Transverse colon (tissue), 4 donors: ENCODE measurements at regions not wholly inside any gene's neighbourhood (a gene's known extent, or its start where the extent isn't known, plus 50 kb on each side); places are given as distances from the start of the nearest gene placed in this dataset.

ENCODE experiments used
- DNase-seq: peaks from one replicate; pipeline ENCODE4 v3.0.0-alpha.2; 2019
- H3K27ac ChIP-seq, 4 donors: fragments of 200-600 bp; sonication (generic); 2 replicates each; pipeline ENCODE4 v1.5.1; 2016 to 2018; ENCODE audit warnings: inconsistent platforms in 4 of 4
- H3K27me3 ChIP-seq: fragments of 200-600 bp; sonication (generic); 2 replicates; pipeline ENCODE4 v1.5.1; 2017; ENCODE audit warnings: inconsistent platforms
- H3K36me3 ChIP-seq, 4 donors: fragments of 200-600 bp; sonication (generic); 2 replicates each; pipeline ENCODE4 v1.5.1; 2017 to 2019; ENCODE audit warnings: inconsistent platforms in 4 of 4
- H3K4me1 ChIP-seq, 4 donors: fragments of 200-600 bp; sonication (generic); 2 replicates each; pipeline ENCODE4 v1.5.1; 2017 to 2020; ENCODE audit warnings: inconsistent platforms in 4 of 4
- H3K4me3 ChIP-seq, 4 donors: fragments of 200-600 bp; sonication (generic); 1 replicate in 1 of 4; 2 replicates in 3 of 4; pipeline versions ENCODE4 v1.5.1 to v1.6.1; 2017 to 2019; ENCODE audit warnings: inconsistent platforms in 4 of 4
- H3K9me3 ChIP-seq, 2 donors: fragments of 200-600 bp; sonication (generic); 2 replicates each; pipeline ENCODE4 v1.5.1; 2017 to 2019; ENCODE audit warnings: inconsistent platforms in 2 of 2
- EP300 ChIP-seq: sonication (generic); formaldehyde crosslinking; IDR thresholded peaks from one replicate; pipeline ENCODE4 v1.6.1; 2017; ENCODE audit warnings: antibody characterized with exemption, low read depth
- POLR2A ChIP-seq: fragments of 450-650 bp; IDR thresholded peaks from one replicate; pipeline ENCODE4 v1.6.1; 2016; ENCODE audit warnings: antibody characterized with exemption, mild to moderate bottlenecking, moderate library complexity
- POLR2AphosphoS5 ChIP-seq, 3 donors: sonication (generic); formaldehyde crosslinking; IDR thresholded peaks; one replicate each; pipeline ENCODE4 v1.6.1; 2016; ENCODE audit warnings: antibody characterized with exemption in 3 of 3
- WGBS, 2 donors: methylation state at CpG; one replicate each; pipeline ENCODE4 v1.1.5; 2018; ENCODE audit warnings: low coverage in 1 of 2; 5-methylcytosine and 5-hydroxymethylcytosine counted together
- in situ Hi-C, 4 donors: fragments of 200-750 bp; cut with MboI; loops; one replicate each; pipeline versions ENCODE4 v1.15.0 to v1.15.1; 2017; ENCODE audit warnings: low sequenced_read_pairs in 3 of 4, low pct_ligation_motif_present in 1 of 4, low pct_unique_long_range_greater_than_20kb in 1 of 4
- intact Hi-C: fragments of 100-400 bp; cut with DNase I; formaldehyde crosslinking; loops from one replicate; pipeline ENCODE4 v1.15.1; 2023; ENCODE audit warnings: low total_unique reads
- TF ChIP-seq, protein P1 (sequence below), 5 experiments: fragments of 200-600 bp in 3 of 5; fragments of 450-650 bp in 2 of 5; sonication (generic) in 3 of 5; IDR thresholded peaks; 1 replicate in 2 of 5; 2 replicates in 3 of 5; pipeline ENCODE4 v1.5.1; 2016 to 2017; ENCODE audit warnings: antibody characterized with exemption in 5 of 5, inconsistent platforms in 3 of 5, mild to moderate bottlenecking in 2 of 5, moderate library complexity in 1 of 5

DNA sequence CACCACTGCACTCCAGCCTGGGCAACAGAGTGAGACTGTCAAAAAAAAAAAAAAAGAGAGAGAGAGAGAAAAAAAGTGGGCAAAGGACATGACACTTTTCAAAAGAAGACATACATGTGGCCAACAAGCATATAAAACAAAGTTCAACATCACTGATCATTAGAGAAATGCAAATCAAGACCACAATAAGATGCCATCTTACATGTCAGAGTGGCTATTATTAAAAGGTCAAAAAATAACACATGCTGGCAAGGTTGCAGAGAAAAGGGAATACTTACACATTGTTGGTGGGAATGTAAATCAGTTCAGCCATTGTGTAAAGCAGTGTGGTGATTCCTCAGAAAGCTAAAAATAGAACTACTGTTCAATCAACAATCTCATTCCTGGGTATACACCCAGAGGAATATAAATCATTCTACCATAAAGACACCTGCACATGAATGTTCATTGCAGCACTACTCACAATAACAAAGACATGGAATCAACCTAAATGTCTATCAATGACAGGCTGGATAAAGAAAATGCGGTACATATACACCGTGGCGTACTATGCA is 94.9 kb upstream of the TRIM2 start:
- Histone ChIP-seq H3K36me3 (no peaks in the 10 kb centered on the region), H3K27ac (no peak overlapping the region), H3K4me1 (no peaks in the 10 kb centered on the region), H3K27me3 (no peaks in the 10 kb centered on the region), H3K4me3 (no peak overlapping the region), H3K9me3 (no peaks in the 10 kb centered on the region)
- no peak for TF ChIP-seq POLR2AphosphoS5 (IDR thresholded peaks at IDR 0.05)
- TF ChIP-seq EP300 = no peak
- TF ChIP-seq, protein P1, sequence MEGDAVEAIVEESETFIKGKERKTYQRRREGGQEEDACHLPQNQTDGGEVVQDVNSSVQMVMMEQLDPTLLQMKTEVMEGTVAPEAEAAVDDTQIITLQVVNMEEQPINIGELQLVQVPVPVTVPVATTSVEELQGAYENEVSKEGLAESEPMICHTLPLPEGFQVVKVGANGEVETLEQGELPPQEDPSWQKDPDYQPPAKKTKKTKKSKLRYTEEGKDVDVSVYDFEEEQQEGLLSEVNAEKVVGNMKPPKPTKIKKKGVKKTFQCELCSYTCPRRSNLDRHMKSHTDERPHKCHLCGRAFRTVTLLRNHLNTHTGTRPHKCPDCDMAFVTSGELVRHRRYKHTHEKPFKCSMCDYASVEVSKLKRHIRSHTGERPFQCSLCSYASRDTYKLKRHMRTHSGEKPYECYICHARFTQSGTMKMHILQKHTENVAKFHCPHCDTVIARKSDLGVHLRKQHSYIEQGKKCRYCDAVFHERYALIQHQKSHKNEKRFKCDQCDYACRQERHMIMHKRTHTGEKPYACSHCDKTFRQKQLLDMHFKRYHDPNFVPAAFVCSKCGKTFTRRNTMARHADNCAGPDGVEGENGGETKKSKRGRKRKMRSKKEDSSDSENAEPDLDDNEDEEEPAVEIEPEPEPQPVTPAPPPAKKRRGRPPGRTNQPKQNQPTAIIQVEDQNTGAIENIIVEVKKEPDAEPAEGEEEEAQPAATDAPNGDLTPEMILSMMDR (IDR thresholded peaks at IDR 0.05) = no peak
- no peak for TF ChIP-seq POLR2A
- WGBS, 2 donors = 92 to 97% methylated on average over 3 of the region's 3 CpGs
- no peak for DNase-seq
- in situ Hi-C loops = no loop called here
- intact Hi-C loops = no loop called here

DNA sequence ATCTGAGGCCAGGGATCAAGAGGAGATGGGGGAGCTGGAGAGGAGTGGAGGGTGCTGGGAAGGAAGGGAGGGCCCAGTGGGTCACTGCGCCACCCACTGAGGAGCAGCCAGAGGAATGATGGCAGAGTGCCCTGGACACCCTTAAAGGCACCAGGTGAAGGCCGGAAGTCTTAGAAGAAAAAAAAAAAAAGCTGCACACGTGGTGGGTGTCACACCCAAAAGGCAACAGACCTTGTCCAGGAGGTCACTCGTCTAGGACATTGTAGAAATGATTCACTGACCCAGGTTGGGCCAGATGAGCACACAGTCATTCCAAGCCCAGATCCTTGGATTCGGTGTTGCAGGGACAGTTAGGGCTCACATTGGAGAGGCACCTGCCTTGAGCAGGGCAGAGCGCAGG is 93.5 kb upstream of the TRIM2 start:
- WGBS, 2 donors = 30 to 80% methylated on average over 2 to 6 of the region's 6 CpGs
- in situ Hi-C loops = no loop called here
- DNase-seq = no peak
- Histone ChIP-seq H3K27ac (no peak overlapping the region), H3K4me1 (peaks cover 0 to 11% (median 8%) of the 10 kb centered on the region in 4 donors), H3K36me3 (no peaks in the 10 kb centered on the region), H3K27me3 (no peaks in the 10 kb centered on the region), H3K9me3 (no peaks in the 10 kb centered on the region), H3K4me3 (no peak overlapping the region)
- intact Hi-C loops = no loop called here
- TF ChIP-seq, protein P1 (IDR thresholded peaks at IDR 0.05) = no peak
- TF ChIP-seq POLR2AphosphoS5 (IDR thresholded peaks at IDR 0.05) (no peak), POLR2A (no peak), EP300 (no peak)

DNA sequence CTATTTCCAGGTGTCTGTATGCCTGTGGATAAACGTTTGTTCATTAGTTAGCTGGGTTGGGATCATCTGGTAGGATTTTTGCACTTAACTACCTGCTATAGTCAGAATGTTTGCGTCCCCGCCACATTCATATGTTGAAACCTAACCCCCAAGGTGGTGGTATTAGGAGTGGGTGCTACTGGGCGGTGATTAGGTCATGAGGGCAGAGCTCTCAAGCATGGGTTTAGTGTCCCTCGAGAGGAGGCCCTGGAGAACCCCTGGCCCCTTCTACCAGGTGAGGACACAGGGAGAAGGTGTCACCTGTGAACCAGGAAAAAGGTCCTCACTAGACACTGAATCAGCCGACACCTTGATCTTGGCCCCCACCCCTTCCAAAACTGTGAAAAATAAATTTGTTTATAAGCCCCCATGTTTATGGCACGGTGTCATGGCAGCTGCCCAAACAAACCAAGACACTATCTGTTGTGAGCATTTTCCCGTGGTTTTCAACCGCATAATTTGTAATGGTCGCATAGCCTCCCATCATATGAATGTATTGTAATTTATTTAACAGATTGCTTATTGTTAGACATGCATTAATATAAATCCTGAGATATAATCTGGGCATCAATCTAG is 92.7 kb upstream of the TRIM2 start:
- 88 to 93% methylated on average over 6 to 10 of the region's 10 CpGs for WGBS, 2 donors
- no peak overlapping the region for H3K4me3 ChIP-seq
- intact Hi-C loops (no loop called here), in situ Hi-C loops (no loop called here)
- H3K27ac ChIP-seq = no peak overlapping the region
- H3K27me3 ChIP-seq = no peaks in the 10 kb centered on the region
- H3K4me1 ChIP-seq = peaks cover 0 to 19% (median 14%) of the 10 kb centered on the region in 4 donors
- H3K9me3 ChIP-seq = no peaks in the 10 kb centered on the region
- TF ChIP-seq, protein P1 (IDR thresholded peaks at IDR 0.05) = no peak
- TF ChIP-seq EP300 (no peak), POLR2AphosphoS5 (IDR thresholded peaks at IDR 0.05) (no peak), POLR2A (no peak)
- no peaks in the 10 kb centered on the region for H3K36me3 ChIP-seq
- no peak for DNase-seq

DNA sequence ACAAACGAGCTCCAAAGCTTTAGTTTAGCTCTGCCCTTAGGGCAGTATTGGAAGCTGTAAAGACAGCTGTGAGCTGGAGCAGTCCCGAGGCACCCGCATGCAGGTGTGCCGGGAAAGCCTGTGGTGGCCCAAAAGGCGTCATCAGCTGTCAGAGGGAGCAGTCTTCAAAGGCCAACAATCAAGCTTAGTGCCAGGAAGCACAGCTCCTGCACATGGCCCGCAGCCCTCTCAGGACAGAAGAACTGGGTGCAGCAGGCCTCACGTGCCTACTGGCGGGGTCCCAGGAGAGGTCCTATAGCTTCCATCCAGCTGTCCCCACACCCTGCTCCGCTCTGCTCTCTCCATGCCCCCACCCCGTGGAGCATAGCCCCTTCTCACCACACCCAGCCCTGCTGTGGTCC is 92.2 kb upstream of the TRIM2 start:
- in situ Hi-C loops = no loop called here

More for the DNA sequence above, 92.2 kb upstream of the TRIM2 start:
- intact Hi-C loops = no loop called here
- peak; percentile 15 for DNase-seq
- WGBS, 2 donors = 80 to 82% methylated on average over 1 to 10 of the region's 10 CpGs
- Histone ChIP-seq H3K4me1 (peaks cover 0 to 20% (median 14%) of the 10 kb centered on the region in 4 donors), H3K4me3 (no peak overlapping the region), H3K36me3 (no peaks in the 10 kb centered on the region), H3K27ac (no peak overlapping the region), H3K27me3 (no peaks in the 10 kb centered on the region), H3K9me3 (no peaks in the 10 kb centered on the region)
- TF ChIP-seq POLR2A = no peak
- TF ChIP-seq, protein P1 (IDR thresholded peaks at IDR 0.05) = no peak
- TF ChIP-seq POLR2AphosphoS5 (IDR thresholded peaks at IDR 0.05) = no peak
- TF ChIP-seq EP300 = no peak
